Vagina (tissue), 2 donors: ENCODE measurements at regions not wholly inside any gene's neighbourhood (a gene's known extent, or its start where the extent isn't known, plus 50 kb on each side); places are given as distances from the start of the nearest gene placed in this dataset.

Experiments used
- POLR2A ChIP-seq, 2 donors: fragments of 450-650 bp; IDR thresholded peaks; one replicate each; pipeline ENCODE4 v1.6.1; 2017; ENCODE audit warnings: antibody characterized with exemption in 2 of 2, mild to moderate bottlenecking in 2 of 2, moderate library complexity in 2 of 2
- POLR2AphosphoS5 ChIP-seq, 2 donors: sonication (generic); formaldehyde crosslinking; IDR thresholded peaks; one replicate each; pipeline ENCODE4 v1.9.0; 2017; ENCODE audit warnings: antibody characterized with exemption in 2 of 2, mild to moderate bottlenecking in 2 of 2, low read depth in 1 of 2; ENCODE audit not compliant: insufficient read depth in 1 of 2

GRCh38 chr6:139885909-139886308 is 511.5 kb upstream of the CITED2 start:
- TF ChIP-seq POLR2AphosphoS5 (IDR thresholded peaks at IDR 0.05; ENCODE audit: insufficient read depth in 1 of 2, low read depth in 1 of 2), result no peak
- no peak for TF ChIP-seq POLR2A (IDR thresholded peaks at IDR 0.05)
